PC-9 (cell line): ENCODE measurements at regions not wholly inside any gene's neighbourhood (a gene's known extent, or its start where the extent isn't known, plus 50 kb on each side); places are given as distances from the start of the nearest gene placed in this dataset.
"Not testable (repeated sequence)": the region's sequence is repeated elsewhere in the genome, so short reads cannot be mapped to it uniquely, and the experiment has no call there.

Experiments
- BruUV-seq: library from RNA; stranded (reverse); fragments of 400-500 nt; replicated peaks from 2 replicates; lab custom pipeline; 2021; lab: Mats Ljungman, UMichigan
- CTCF ChIA-PET: fragments of 300-600 bp; sonication (Branson Sonifier 250); formaldehyde crosslinking; loops from one replicate; lab custom pipeline; 2022; ENCODE audit warnings: antibody characterized with exemption; lab: Charles Lee
- POLR2A ChIA-PET: fragments of 300-600 bp; sonication (Branson Sonifier 250); formaldehyde crosslinking; loops from one replicate; lab custom pipeline; 2022; ENCODE audit warnings: antibody characterized with exemption; ENCODE audit not compliant: unreplicated experiment; lab: Charles Lee
- DNase-seq, 2 experiments: peaks; one replicate each; pipeline versions ENCODE4 v3.0.0 to v3.0.0-alpha.2; 2015 to 2022; ENCODE audit warnings: mixed read lengths in 1 of 2
- H2AFZ ChIP-seq: fragments of 200-600 bp; sonication (generic); 2 replicates; pipeline ENCODE4 v1.8.1; 2017; ENCODE audit warnings: antibody characterized with exemption
- H3F3A ChIP-seq: fragments of 200-600 bp; sonication (generic); 2 replicates; pipeline ENCODE4 v1.8.1; 2017; ENCODE audit warnings: antibody characterized with exemption, mild to moderate bottlenecking, low read depth; ENCODE audit not compliant: insufficient read depth
- H3K27ac ChIP-seq: fragments of 200-600 bp; sonication (generic); 2 replicates; pipeline ENCODE4 v1.6.1; 2016; ENCODE audit warnings: mixed run types
- H3K27me3 ChIP-seq: fragments of 200-600 bp; sonication (generic); 2 replicates; pipeline ENCODE4 v1.6.1; 2016; ENCODE audit warnings: low read depth, mixed run types; ENCODE audit not compliant: insufficient read depth
- H3K36me3 ChIP-seq: fragments of 200-600 bp; sonication (generic); 2 replicates; pipeline ENCODE4 v1.6.1; 2016; ENCODE audit warnings: low read depth, mixed run types
- H3K4me1 ChIP-seq: fragments of 200-600 bp; sonication (generic); replicated peaks from 2 replicates; pipeline ENCODE4 v1.6.1; 2016; ENCODE audit warnings: mixed run types; ENCODE audit not compliant: insufficient read depth
- H3K4me2 ChIP-seq: fragments of 200-600 bp; sonication (generic); 2 replicates; pipeline ENCODE4 v1.6.1; 2017; ENCODE audit warnings: mixed run types
- H3K4me3 ChIP-seq: fragments of 200-600 bp; sonication (generic); 2 replicates; pipeline ENCODE4 v1.6.1; 2016; ENCODE audit warnings: mixed run types
- H3K79me2 ChIP-seq: fragments of 200-600 bp; sonication (generic); 2 replicates; pipeline ENCODE4 v1.6.1; 2017; ENCODE audit warnings: low read depth, mixed run types
- H3K9me2 ChIP-seq: fragments of 200-600 bp; sonication (generic); 2 replicates; pipeline ENCODE4 v1.8.1; 2017; ENCODE audit warnings: mild to moderate bottlenecking; ENCODE audit not compliant: insufficient read depth
- H3K9me3 ChIP-seq: fragments of 200-600 bp; sonication (generic); 2 replicates; pipeline ENCODE4 v1.8.1; 2016; ENCODE audit warnings: low read depth; ENCODE audit not compliant: insufficient read depth
- H4K20me1 ChIP-seq: fragments of 200-600 bp; sonication (generic); 2 replicates; pipeline ENCODE4 v1.8.1; 2017; ENCODE audit not compliant: insufficient read depth
- EZH2 ChIP-seq: fragments of 200-600 bp; sonication (generic); IDR thresholded peaks from 2 replicates; pipeline ENCODE4 v1.8.0; 2017; ENCODE audit warnings: antibody characterized with exemption, low read depth
- intact Hi-C: fragments of 100-400 bp; cut with micrococcal nuclease; formaldehyde crosslinking; loops from one replicate; pipeline ENCODE4 v1.10.0; 2022; ENCODE audit not compliant: unreplicated experiment
- TF ChIP-seq, protein P1 (sequence below): fragments of 200-600 bp; sonication (generic); conservative IDR thresholded peaks from 2 replicates; pipeline ENCODE4 v1.6.1; 2017; ENCODE audit warnings: mixed run types, antibody characterized with exemption, mild to moderate bottlenecking, moderate library complexity

GRCh38 chr7:20488850-20489249, 126.6 kb upstream of the ABCB5 start:
- no peak for DNase-seq
- ChIA-PET POLR2A (no interaction called here), CTCF (no interaction called here)
- no peak overlapping the region for H3K27ac ChIP-seq
- TF ChIP-seq, protein P1, sequence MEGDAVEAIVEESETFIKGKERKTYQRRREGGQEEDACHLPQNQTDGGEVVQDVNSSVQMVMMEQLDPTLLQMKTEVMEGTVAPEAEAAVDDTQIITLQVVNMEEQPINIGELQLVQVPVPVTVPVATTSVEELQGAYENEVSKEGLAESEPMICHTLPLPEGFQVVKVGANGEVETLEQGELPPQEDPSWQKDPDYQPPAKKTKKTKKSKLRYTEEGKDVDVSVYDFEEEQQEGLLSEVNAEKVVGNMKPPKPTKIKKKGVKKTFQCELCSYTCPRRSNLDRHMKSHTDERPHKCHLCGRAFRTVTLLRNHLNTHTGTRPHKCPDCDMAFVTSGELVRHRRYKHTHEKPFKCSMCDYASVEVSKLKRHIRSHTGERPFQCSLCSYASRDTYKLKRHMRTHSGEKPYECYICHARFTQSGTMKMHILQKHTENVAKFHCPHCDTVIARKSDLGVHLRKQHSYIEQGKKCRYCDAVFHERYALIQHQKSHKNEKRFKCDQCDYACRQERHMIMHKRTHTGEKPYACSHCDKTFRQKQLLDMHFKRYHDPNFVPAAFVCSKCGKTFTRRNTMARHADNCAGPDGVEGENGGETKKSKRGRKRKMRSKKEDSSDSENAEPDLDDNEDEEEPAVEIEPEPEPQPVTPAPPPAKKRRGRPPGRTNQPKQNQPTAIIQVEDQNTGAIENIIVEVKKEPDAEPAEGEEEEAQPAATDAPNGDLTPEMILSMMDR, result no peak
- TF ChIP-seq EZH2, result no peak
- no TSS peak for BruUV-seq
- H3F3A ChIP-seq, result no peaks in the 10 kb centered on the region
- intact Hi-C loops, result no loop called here
- H3K27me3 ChIP-seq, result no peaks in the 10 kb centered on the region
- H3K4me2 ChIP-seq, result no peak overlapping the region
- H3K4me1 ChIP-seq, result no peaks in the 10 kb centered on the region
- no peaks in the 10 kb centered on the region for H3K9me2 ChIP-seq
- H3K4me3 ChIP-seq, result no peak overlapping the region
- H3K79me2 ChIP-seq, result no peaks in the 10 kb centered on the region
- H4K20me1 ChIP-seq, result no peaks in the 10 kb centered on the region
- no peak overlapping the region for H2AFZ ChIP-seq
- no peaks in the 10 kb centered on the region for H3K36me3 ChIP-seq
- H3K9me3 ChIP-seq, result peaks cover 11% of the 10 kb centered on the region

DNA sequence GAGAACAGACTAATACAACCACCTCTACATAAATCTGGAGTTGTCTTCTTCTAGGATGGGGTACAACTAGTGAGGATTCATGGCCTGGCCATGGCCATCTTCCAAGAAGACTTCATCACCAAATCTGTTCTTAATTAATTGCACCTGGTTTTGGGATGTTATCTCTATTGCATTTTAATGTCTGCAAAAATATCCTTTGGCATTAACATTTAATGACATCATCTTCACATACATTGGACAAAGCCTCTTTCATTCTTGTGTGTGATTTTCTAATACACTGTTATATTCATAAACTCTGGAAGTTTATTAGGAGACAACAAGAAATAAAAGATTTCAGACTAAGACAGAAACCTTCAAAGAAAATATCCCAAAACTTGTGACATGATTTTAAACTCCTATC, 124.2 kb upstream of the ABCB5 start:
- Histone ChIP-seq H3K79me2 (no peaks in the 10 kb centered on the region), H3K4me1 (no peaks in the 10 kb centered on the region), H4K20me1 (no peaks in the 10 kb centered on the region), H3K4me2 (no peak overlapping the region), H3K9me3 (peaks cover 11% of the 10 kb centered on the region), H3K27me3 (no peaks in the 10 kb centered on the region), H2AFZ (no peak overlapping the region), H3K4me3 (no peak overlapping the region), H3F3A (no peaks in the 10 kb centered on the region), H3K27ac (no peak overlapping the region), H3K9me2 (no peaks in the 10 kb centered on the region), H3K36me3 (no peaks in the 10 kb centered on the region)
- no peak for DNase-seq
- ChIA-PET CTCF (no interaction called here), POLR2A (no interaction called here)
- no TSS peak for BruUV-seq
- intact Hi-C loops, result no loop called here
- no peak for TF ChIP-seq EZH2

- Histone ChIP-seq H3K4me1 (no peaks in the 10 kb centered on the region), H3K27me3 (no peaks in the 10 kb centered on the region), H3K9me3 (no peaks in the 10 kb centered on the region; the same call in none of the 2 replicates), H3K36me3 (no peaks in the 10 kb centered on the region), H3K79me2 (no peaks in the 10 kb centered on the region), H4K20me1 (no peaks in the 10 kb centered on the region), H2AFZ (no peak overlapping the region), H3K4me3 (no peak overlapping the region), H3K27ac (no peak overlapping the region), H3F3A (no peaks in the 10 kb centered on the region), H3K9me2 (no peaks in the 10 kb centered on the region), H3K4me2 (no peak overlapping the region)
- ChIA-PET CTCF (no interaction called here), POLR2A (no interaction called here)
- DNase-seq, result no peak
- TF ChIP-seq EZH2, result no peak
- TF ChIP-seq, protein P1, result no peak
- BruUV-seq, result no TSS peak
- intact Hi-C loops, result no loop called here
Observed at GRCh38 chr7:20494566-20494965, 120.9 kb upstream of the ABCB5 start.

GRCh38 chr7:20501473-20501872, 114.0 kb upstream of the ABCB5 start:
- POLR2A ChIA-PET, H3K36me3 ChIP-seq, H4K20me1 ChIP-seq, H3K4me3 ChIP-seq, H3K4me1 ChIP-seq, intact Hi-C loops, H3K27me3 ChIP-seq, BruUV-seq, CTCF ChIA-PET, H3K4me2 ChIP-seq, H3K27ac ChIP-seq, H3K79me2 ChIP-seq, DNase-seq, H2AFZ ChIP-seq, H3K9me3 ChIP-seq, H3K9me2 ChIP-seq, H3F3A ChIP-seq: not testable (repeated sequence)
